ENCODE measurements at regions not wholly inside any gene's neighbourhood (a gene's known extent, or its start where the extent isn't known, plus 50 kb on each side); places are given as distances from the start of the nearest gene placed in this dataset.

- H3K27me3 Mint-ChIP-seq (ENCODE audit: unreplicated experiment): no peaks in the 10 kb centered on the region
- no peak for DNase-seq
- H3K9me3 Mint-ChIP-seq (ENCODE audit: unreplicated experiment): no peaks in the 10 kb centered on the region
- no peak overlapping the region for H3K27ac Mint-ChIP-seq (ENCODE audit: unreplicated experiment)
- no peaks in the 10 kb centered on the region for H3K4me1 Mint-ChIP-seq (ENCODE audit: low read depth, unreplicated experiment)
- TF ChIP-seq, protein P1, sequence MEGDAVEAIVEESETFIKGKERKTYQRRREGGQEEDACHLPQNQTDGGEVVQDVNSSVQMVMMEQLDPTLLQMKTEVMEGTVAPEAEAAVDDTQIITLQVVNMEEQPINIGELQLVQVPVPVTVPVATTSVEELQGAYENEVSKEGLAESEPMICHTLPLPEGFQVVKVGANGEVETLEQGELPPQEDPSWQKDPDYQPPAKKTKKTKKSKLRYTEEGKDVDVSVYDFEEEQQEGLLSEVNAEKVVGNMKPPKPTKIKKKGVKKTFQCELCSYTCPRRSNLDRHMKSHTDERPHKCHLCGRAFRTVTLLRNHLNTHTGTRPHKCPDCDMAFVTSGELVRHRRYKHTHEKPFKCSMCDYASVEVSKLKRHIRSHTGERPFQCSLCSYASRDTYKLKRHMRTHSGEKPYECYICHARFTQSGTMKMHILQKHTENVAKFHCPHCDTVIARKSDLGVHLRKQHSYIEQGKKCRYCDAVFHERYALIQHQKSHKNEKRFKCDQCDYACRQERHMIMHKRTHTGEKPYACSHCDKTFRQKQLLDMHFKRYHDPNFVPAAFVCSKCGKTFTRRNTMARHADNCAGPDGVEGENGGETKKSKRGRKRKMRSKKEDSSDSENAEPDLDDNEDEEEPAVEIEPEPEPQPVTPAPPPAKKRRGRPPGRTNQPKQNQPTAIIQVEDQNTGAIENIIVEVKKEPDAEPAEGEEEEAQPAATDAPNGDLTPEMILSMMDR (IDR thresholded peaks at IDR 0.05; ENCODE audit: partially characterized antibody, unreplicated experiment): no peak
- H3K4me3 Mint-ChIP-seq (ENCODE audit: unreplicated experiment): no peak overlapping the region
- no peaks in the 10 kb centered on the region for H3K36me3 Mint-ChIP-seq (ENCODE audit: unreplicated experiment)
Observed at GRCh38 chr9:21638104-21638503, 156.0 kb upstream of the IFNE start.

DNA sequence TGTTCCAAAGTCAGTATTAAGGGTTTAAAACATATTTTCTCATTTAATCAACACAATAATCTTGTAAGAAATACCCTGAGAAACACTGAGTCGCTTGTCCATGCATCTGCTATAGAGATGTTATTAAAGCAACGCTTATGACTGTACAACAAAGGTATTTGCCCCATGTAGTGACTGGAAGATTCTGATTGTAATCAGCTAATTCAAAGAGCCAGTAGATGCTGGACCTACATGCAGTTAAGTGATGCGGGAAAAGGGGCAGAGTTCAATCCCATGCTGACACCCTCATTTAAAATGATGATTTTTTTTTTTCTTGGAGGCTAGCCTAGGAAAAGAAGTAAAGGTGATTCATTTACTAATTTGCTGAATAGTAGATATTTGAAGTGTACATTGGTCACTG, 149.3 kb upstream of the MTAP start:
- H3K27ac Mint-ChIP-seq (ENCODE audit: unreplicated experiment): no peak overlapping the region
- H3K27me3 Mint-ChIP-seq (ENCODE audit: unreplicated experiment): no peaks in the 10 kb centered on the region
- peaks cover under 1% of the 10 kb centered on the region for H3K4me1 Mint-ChIP-seq (ENCODE audit: low read depth, unreplicated experiment)
- peaks cover 5% of the 10 kb centered on the region for H3K9me3 Mint-ChIP-seq (ENCODE audit: unreplicated experiment)
- DNase-seq: no peak
- H3K4me3 Mint-ChIP-seq (ENCODE audit: unreplicated experiment): no peak overlapping the region
- H3K36me3 Mint-ChIP-seq (ENCODE audit: unreplicated experiment): peaks cover 14% of the 10 kb centered on the region
- TF ChIP-seq, protein P1 (IDR thresholded peaks at IDR 0.05; ENCODE audit: partially characterized antibody, unreplicated experiment): no peak

GRCh38 chr9:21653589-21653988, 148.8 kb upstream of the MTAP start:
- H3K4me1 Mint-ChIP-seq (ENCODE audit: low read depth, unreplicated experiment): peaks cover 2% of the 10 kb centered on the region
- peaks cover 5% of the 10 kb centered on the region for H3K9me3 Mint-ChIP-seq (ENCODE audit: unreplicated experiment)
- H3K4me3 Mint-ChIP-seq (ENCODE audit: unreplicated experiment): no peak overlapping the region
- no peak overlapping the region for H3K27ac Mint-ChIP-seq (ENCODE audit: unreplicated experiment)
- no peak for DNase-seq
- TF ChIP-seq, protein P1 (IDR thresholded peaks at IDR 0.05; ENCODE audit: partially characterized antibody, unreplicated experiment): no peak
- H3K36me3 Mint-ChIP-seq (ENCODE audit: unreplicated experiment): peaks cover 11% of the 10 kb centered on the region
- H3K27me3 Mint-ChIP-seq (ENCODE audit: unreplicated experiment): no peaks in the 10 kb centered on the region

- Mint-ChIP-seq H3K4me3 (ENCODE audit: unreplicated experiment) (no peak overlapping the region), H3K4me1 (ENCODE audit: low read depth, unreplicated experiment) (peaks cover 2% of the 10 kb centered on the region), H3K9me3 (ENCODE audit: unreplicated experiment) (no peaks in the 10 kb centered on the region), H3K27me3 (ENCODE audit: unreplicated experiment) (no peaks in the 10 kb centered on the region), H3K27ac (ENCODE audit: unreplicated experiment) (no peak overlapping the region), H3K36me3 (ENCODE audit: unreplicated experiment) (no peaks in the 10 kb centered on the region)
- TF ChIP-seq, protein P1 (IDR thresholded peaks at IDR 0.05; ENCODE audit: partially characterized antibody, unreplicated experiment): no peak
- no peak for DNase-seq
Observed at GRCh38 chr9:21656776-21657674, 145.4 kb upstream of the MTAP start.

DNA sequence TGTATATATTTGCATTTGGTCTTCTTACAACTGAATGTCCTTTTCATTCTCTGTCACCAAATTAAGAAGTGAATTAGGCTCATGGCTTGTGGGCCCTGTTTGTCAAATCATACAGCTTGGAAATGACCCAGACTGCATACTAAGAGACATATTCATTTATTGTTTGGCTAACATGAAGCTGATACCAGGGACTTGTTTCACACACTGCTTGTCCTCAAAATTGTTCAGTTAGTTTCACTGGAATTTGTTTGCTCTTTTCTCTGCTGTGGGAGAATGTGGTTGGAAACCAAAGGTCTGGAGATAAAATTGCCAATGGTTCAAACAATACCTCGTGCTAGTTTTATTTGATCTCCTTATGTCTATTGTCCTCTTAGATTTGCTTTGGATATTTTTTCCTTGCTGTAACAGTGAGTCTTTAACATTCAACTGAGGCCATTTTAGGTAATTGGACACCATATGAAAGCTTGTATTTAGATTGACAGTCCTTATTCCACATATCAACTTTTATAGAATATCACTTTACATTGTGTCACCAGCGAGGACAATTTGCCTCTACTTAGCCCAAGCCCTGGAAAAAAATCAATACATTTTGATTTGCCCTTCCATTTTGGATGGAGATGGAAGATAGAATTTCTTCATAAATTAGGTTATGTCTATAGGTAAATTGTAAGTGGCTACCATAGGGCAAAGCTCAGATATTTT, 144.3 kb upstream of the MTAP start:
- H3K4me1 Mint-ChIP-seq (ENCODE audit: low read depth, unreplicated experiment): peaks cover 2% of the 10 kb centered on the region

More for the DNA sequence above, 144.3 kb upstream of the MTAP start:
- Mint-ChIP-seq H3K36me3 (ENCODE audit: unreplicated experiment) (no peaks in the 10 kb centered on the region), H3K27me3 (ENCODE audit: unreplicated experiment) (no peaks in the 10 kb centered on the region), H3K4me3 (ENCODE audit: unreplicated experiment) (no peak overlapping the region), H3K27ac (ENCODE audit: unreplicated experiment) (no peak overlapping the region), H3K9me3 (ENCODE audit: unreplicated experiment) (no peaks in the 10 kb centered on the region)
- TF ChIP-seq, protein P1 (IDR thresholded peaks at IDR 0.05; ENCODE audit: partially characterized antibody, unreplicated experiment): no peak
- no peak for DNase-seq
